Chondrocyte (in vitro differentiated cells): ENCODE measurements at regions not wholly inside any gene's neighbourhood (a gene's known extent, or its start where the extent isn't known, plus 50 kb on each side); places are given as distances from the start of the nearest gene placed in this dataset.

Experiments
- DNase-seq: peaks from one replicate; pipeline ENCODE4 v3.0.0; 2021; ENCODE audit warnings: mixed read lengths, low spot score
- H3K27ac Mint-ChIP-seq: one replicate; pipeline ENCODE4 v1.8.0; 2021; ENCODE audit warnings: mild to moderate bottlenecking, moderate library complexity, mixed read lengths; ENCODE audit not compliant: unreplicated experiment
- H3K27me3 Mint-ChIP-seq: 2 replicates; pipeline ENCODE4 v1.8.0; 2021; ENCODE audit warnings: low read depth, mixed read lengths
- H3K36me3 Mint-ChIP-seq: 2 replicates; pipeline ENCODE4 v1.8.0; 2021; ENCODE audit warnings: low read depth, mixed read lengths
- H3K4me1 Mint-ChIP-seq: 2 replicates; pipeline ENCODE4 v1.8.0; 2021; ENCODE audit warnings: low read depth, mild to moderate bottlenecking, mixed read lengths
- H3K4me3 Mint-ChIP-seq: one replicate; pipeline ENCODE4 v1.8.0; 2021; ENCODE audit warnings: mild to moderate bottlenecking, moderate library complexity, mixed read lengths; ENCODE audit not compliant: unreplicated experiment
- H3K9me3 Mint-ChIP-seq: 2 replicates; pipeline ENCODE4 v1.8.0; 2021; ENCODE audit warnings: low read depth, mixed read lengths
- CTCF ChIP-seq: fragments of 200-600 bp; sonication (generic); IDR thresholded peaks from 2 replicates; pipeline ENCODE4 v1.5.0; 2021; ENCODE audit warnings: antibody characterized with exemption, mild to moderate bottlenecking, moderate library complexity

DNA sequence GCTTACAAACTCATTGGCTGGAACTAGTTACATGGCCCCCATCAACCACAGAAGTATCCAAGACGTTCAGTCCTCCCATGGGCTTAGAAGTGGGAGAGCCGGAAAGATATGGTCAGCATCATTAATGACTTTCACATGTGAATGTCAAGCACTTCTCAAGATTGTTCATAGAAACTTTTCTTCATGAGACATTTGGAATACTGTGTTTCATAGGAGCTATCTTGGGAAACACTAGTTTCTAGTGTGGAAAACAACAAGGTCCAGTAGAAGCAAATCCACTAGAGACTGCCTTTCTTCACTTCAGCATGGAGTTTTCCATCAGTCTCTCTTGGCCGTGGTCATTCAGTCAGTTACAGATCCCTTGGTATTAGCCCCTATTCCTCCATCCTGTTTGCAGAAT, 160.9 kb downstream of the C11orf91 start:
- TF ChIP-seq CTCF: no peak
- H3K27ac Mint-ChIP-seq: no peak overlapping the region
- no peak overlapping the region for H3K4me3 Mint-ChIP-seq
- H3K27me3 Mint-ChIP-seq: no peaks in the 10 kb centered on the region
- H3K4me1 Mint-ChIP-seq: no peaks in the 10 kb centered on the region
- peaks cover 1% of the 10 kb centered on the region for H3K9me3 Mint-ChIP-seq
- H3K36me3 Mint-ChIP-seq: no peaks in the 10 kb centered on the region
- no peak for DNase-seq

DNA sequence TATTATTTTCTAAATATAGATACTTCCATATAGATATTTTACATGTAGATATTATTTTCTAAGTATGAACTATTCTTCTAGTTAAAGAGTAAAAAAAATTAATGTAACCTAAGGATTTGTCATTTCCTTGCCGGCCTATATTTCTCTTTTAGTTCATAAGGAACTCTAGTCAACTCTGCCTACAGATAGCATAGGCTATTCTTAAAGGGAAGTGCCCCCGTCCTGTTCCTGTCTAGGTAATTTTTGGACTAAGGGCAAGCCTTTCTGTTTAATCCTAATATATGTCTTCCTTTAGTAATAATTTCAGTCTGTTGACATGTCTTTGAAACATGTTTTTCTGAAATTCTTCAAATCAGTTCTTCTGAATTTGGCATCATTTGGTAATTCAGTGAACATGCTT, 161.9 kb downstream of the C11orf91 start:
- Mint-ChIP-seq H3K9me3 (peaks cover 4% of the 10 kb centered on the region), H3K4me3 (no peak overlapping the region), H3K27ac (no peak overlapping the region), H3K4me1 (no peaks in the 10 kb centered on the region), H3K36me3 (no peaks in the 10 kb centered on the region), H3K27me3 (no peaks in the 10 kb centered on the region)
- no peak for DNase-seq
- no peak for TF ChIP-seq CTCF

- H3K9me3 Mint-ChIP-seq: peaks cover 4% of the 10 kb centered on the region
- DNase-seq: no peak
- H3K27ac Mint-ChIP-seq: no peak overlapping the region
- no peak overlapping the region for H3K4me3 Mint-ChIP-seq
- no peaks in the 10 kb centered on the region for H3K36me3 Mint-ChIP-seq
- peaks cover under 1% of the 10 kb centered on the region for H3K4me1 Mint-ChIP-seq
- H3K27me3 Mint-ChIP-seq: no peaks in the 10 kb centered on the region
- no peak for TF ChIP-seq CTCF
These were observed 164.4 kb downstream of the C11orf91 start for GRCh38 chr11:33536178-33536577.

DNA sequence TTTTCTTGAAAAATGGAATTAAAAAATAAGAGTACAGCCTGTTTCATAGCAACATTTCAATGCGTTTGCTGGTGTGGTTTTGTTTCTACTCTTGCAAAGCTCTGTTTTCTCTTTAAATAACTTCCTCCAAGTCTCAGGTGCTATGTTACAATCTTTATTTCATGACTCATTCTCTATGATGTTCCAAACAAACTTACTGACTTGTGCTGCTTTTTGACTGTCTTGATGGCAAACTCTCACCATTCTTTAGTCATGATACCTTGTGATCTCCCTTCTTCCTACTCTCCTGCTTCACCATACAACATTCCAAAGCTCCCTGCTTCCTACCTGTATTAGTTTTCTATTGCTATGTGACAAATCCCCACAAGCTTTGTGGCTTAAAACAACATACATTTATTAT, 166.1 kb downstream of the C11orf91 start:
- H3K4me3 Mint-ChIP-seq: no peak overlapping the region
- peaks cover 4% of the 10 kb centered on the region for H3K9me3 Mint-ChIP-seq
- TF ChIP-seq CTCF: no peak
- no peak for DNase-seq
- no peak overlapping the region for H3K27ac Mint-ChIP-seq
- H3K36me3 Mint-ChIP-seq: no peaks in the 10 kb centered on the region
- peaks cover 8% of the 10 kb centered on the region for H3K4me1 Mint-ChIP-seq
- no peaks in the 10 kb centered on the region for H3K27me3 Mint-ChIP-seq

- H3K4me1 Mint-ChIP-seq: peaks cover 8% of the 10 kb centered on the region
These were observed 167.1 kb downstream of the C11orf91 start for GRCh38 chr11:33533386-33534052.

More at GRCh38 chr11:33533386-33534052, 167.1 kb downstream of the C11orf91 start:
- no peak for DNase-seq
- H3K27me3 Mint-ChIP-seq: no peaks in the 10 kb centered on the region
- peaks cover 4% of the 10 kb centered on the region for H3K9me3 Mint-ChIP-seq
- H3K27ac Mint-ChIP-seq: no peak overlapping the region
- H3K4me3 Mint-ChIP-seq: no peak overlapping the region
- no peak for TF ChIP-seq CTCF
- H3K36me3 Mint-ChIP-seq: no peaks in the 10 kb centered on the region
